ENCODE measurements at regions not wholly inside any gene's neighbourhood (a gene's known extent, or its start where the extent isn't known, plus 50 kb on each side); places are given as distances from the start of the nearest gene placed in this dataset.

DNA sequence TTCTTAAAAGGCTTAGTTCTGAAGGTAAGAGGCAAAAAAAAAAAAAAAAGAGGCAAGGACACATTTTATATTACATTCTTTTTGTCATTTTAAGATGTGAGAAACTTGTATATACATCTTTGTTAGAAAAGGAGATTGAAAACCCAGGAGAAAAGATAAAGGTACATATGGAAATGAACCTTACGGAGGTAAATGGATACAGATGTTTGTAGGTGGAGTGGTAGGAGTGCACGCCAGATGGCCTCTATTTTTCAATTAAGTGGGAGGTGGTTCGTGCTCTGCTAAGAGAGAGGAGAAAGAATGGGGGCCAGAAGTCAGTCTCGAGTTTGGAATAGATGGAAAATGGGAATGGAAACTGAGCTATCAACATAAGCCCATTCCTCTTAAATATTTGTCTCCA is 622.5 kb upstream of the GHITM start:
- no peak for TF ChIP-seq CTCF (IDR thresholded peaks at IDR 0.05)
- no peak for TF ChIP-seq POLR2A (IDR thresholded peaks at IDR 0.05)
